ENCODE measurements at regions not wholly inside any gene's neighbourhood (a gene's known extent, or its start where the extent isn't known, plus 50 kb on each side); places are given as distances from the start of the nearest gene placed in this dataset.

GRCh38 chr13:21976159-21976558 lies 305.3 kb downstream of the FGF9 start:
- TF ChIP-seq CTCF (IDR thresholded peaks at IDR 0.05) = no peak
- TF ChIP-seq REST (IDR thresholded peaks at IDR 0.05; ENCODE audit: insufficient read depth in 1 of 2, low read depth in 2 of 2, low read length in 1 of 2) = no peak
- no peak for TF ChIP-seq POLR2AphosphoS5 (IDR thresholded peaks at IDR 0.05; ENCODE audit: low read depth, low read length)
- TF ChIP-seq SIN3A (IDR thresholded peaks at IDR 0.05; ENCODE audit: borderline replicate concordance, insufficient read depth, low read depth, low read length) = no peak
